Lower lobe of right lung (tissue), 2 donors: ENCODE measurements at regions not wholly inside any gene's neighbourhood (a gene's known extent, or its start where the extent isn't known, plus 50 kb on each side); places are given as distances from the start of the nearest gene placed in this dataset.

Experiments
- ATAC-seq, 2 donors: fragments of 200-7000 bp; cut with Tn5 transposase; one replicate each; pipeline ENCODE4 v1.9.1; 2020 to 2022; ENCODE audit warnings: mild to moderate bottlenecking in 2 of 2, moderate library complexity in 2 of 2
- DNase-seq: peaks from one replicate; pipeline ENCODE4 v3.0.0-alpha.2; 2020
- H3K27ac ChIP-seq: fragments of 200-600 bp; one replicate; pipeline ENCODE4 v1.8.0; 2022
- H3K27me3 ChIP-seq: fragments of 200-600 bp; one replicate; pipeline ENCODE4 v1.8.0; 2022; ENCODE audit warnings: low read depth
- H3K36me3 ChIP-seq: fragments of 200-600 bp; one replicate; pipeline ENCODE4 v1.8.0; 2022; ENCODE audit warnings: mild to moderate bottlenecking
- H3K4me1 ChIP-seq: fragments of 200-600 bp; one replicate; pipeline ENCODE4 v1.8.0; 2022
- H3K4me3 ChIP-seq: fragments of 200-600 bp; one replicate; pipeline ENCODE4 v1.8.0; 2022; ENCODE audit warnings: mild to moderate bottlenecking
- H3K9me3 ChIP-seq: fragments of 200-600 bp; one replicate; pipeline ENCODE4 v1.8.0; 2022
- intact Hi-C: fragments of 100-400 bp; cut with DNase I; formaldehyde crosslinking; loops from one replicate; pipeline ENCODE4 v1.11.0; 2022
- TF ChIP-seq, protein P1 (sequence below): fragments of 200-600 bp; IDR thresholded peaks from one replicate; pipeline ENCODE4 v1.8.0; 2022; ENCODE audit warnings: antibody characterized with exemption, mild to moderate bottlenecking
- donor health status: DM: no; HTN: yes; CAD: no; lungs with severe emphysema.

GRCh38 chr13:110989331-110989730, 74.5 kb upstream of the ANKRD10 start:
- no peak for ATAC-seq
- no peaks in the 10 kb centered on the region for H3K4me1 ChIP-seq

GRCh38 chr13:110985541-110985940, 70.7 kb upstream of the ANKRD10 start:
- TF ChIP-seq, protein P1, sequence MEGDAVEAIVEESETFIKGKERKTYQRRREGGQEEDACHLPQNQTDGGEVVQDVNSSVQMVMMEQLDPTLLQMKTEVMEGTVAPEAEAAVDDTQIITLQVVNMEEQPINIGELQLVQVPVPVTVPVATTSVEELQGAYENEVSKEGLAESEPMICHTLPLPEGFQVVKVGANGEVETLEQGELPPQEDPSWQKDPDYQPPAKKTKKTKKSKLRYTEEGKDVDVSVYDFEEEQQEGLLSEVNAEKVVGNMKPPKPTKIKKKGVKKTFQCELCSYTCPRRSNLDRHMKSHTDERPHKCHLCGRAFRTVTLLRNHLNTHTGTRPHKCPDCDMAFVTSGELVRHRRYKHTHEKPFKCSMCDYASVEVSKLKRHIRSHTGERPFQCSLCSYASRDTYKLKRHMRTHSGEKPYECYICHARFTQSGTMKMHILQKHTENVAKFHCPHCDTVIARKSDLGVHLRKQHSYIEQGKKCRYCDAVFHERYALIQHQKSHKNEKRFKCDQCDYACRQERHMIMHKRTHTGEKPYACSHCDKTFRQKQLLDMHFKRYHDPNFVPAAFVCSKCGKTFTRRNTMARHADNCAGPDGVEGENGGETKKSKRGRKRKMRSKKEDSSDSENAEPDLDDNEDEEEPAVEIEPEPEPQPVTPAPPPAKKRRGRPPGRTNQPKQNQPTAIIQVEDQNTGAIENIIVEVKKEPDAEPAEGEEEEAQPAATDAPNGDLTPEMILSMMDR = no peak

More at GRCh38 chr13:110989331-110989730, 74.5 kb upstream of the ANKRD10 start:
- Histone ChIP-seq H3K9me3 (no peaks in the 10 kb centered on the region), H3K36me3 (no peaks in the 10 kb centered on the region), H3K27me3 (no peaks in the 10 kb centered on the region), H3K27ac (no peak overlapping the region), H3K4me3 (no peak overlapping the region)
- no peak for DNase-seq
- TF ChIP-seq, protein P1 = no peak
- intact Hi-C loops = no loop called here

GRCh38 chr13:110984798-110985197, 69.9 kb upstream of the ANKRD10 start:
- H3K27ac ChIP-seq = no peak overlapping the region
- intact Hi-C loops = no loop called here

More at GRCh38 chr13:110985541-110985940, 70.7 kb upstream of the ANKRD10 start:
- H3K9me3 ChIP-seq = no peaks in the 10 kb centered on the region
- no peaks in the 10 kb centered on the region for H3K36me3 ChIP-seq
- DNase-seq (no peak), ATAC-seq (no peak)
- no peaks in the 10 kb centered on the region for H3K27me3 ChIP-seq
- peaks cover 7% of the 10 kb centered on the region for H3K4me1 ChIP-seq
- no peak overlapping the region for H3K27ac ChIP-seq
- no peak overlapping the region for H3K4me3 ChIP-seq
- intact Hi-C loops = no loop called here

DNA sequence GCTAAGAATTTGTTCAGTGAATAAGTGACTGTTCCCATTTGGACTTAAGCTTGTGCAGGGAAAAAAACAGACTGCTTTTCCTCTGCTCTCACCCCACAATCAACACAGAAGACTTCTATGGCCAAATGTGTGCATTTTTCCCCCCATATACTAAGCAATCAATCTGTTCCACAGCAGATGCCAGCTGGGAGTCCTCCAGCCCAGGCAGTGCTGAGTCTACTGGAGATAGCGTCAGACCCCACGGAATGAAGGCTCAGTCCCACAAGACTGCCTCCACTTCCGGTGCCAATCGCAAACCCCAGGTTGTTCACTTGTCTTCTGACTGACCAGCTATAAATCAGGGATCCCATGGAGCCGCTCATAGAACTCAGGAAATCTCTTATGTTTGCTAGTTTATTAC, 69.5 kb upstream of the ANKRD10 start:
- Histone ChIP-seq H3K4me3 (no peak overlapping the region), H3K4me1 (peaks cover 7% of the 10 kb centered on the region), H3K9me3 (no peaks in the 10 kb centered on the region), H3K36me3 (no peaks in the 10 kb centered on the region), H3K27me3 (no peaks in the 10 kb centered on the region), H3K27ac (no peak overlapping the region)
- intact Hi-C loops = no loop called here
- TF ChIP-seq, protein P1 = no peak
- ATAC-seq (no peak), DNase-seq (no peak)

More at GRCh38 chr13:110984798-110985197, 69.9 kb upstream of the ANKRD10 start:
- ATAC-seq (no peak), DNase-seq (no peak)
- no peak overlapping the region for H3K4me3 ChIP-seq
- peaks cover 7% of the 10 kb centered on the region for H3K4me1 ChIP-seq
- H3K9me3 ChIP-seq = no peaks in the 10 kb centered on the region
- TF ChIP-seq, protein P1 = no peak
- H3K36me3 ChIP-seq = no peaks in the 10 kb centered on the region
- no peaks in the 10 kb centered on the region for H3K27me3 ChIP-seq

DNA sequence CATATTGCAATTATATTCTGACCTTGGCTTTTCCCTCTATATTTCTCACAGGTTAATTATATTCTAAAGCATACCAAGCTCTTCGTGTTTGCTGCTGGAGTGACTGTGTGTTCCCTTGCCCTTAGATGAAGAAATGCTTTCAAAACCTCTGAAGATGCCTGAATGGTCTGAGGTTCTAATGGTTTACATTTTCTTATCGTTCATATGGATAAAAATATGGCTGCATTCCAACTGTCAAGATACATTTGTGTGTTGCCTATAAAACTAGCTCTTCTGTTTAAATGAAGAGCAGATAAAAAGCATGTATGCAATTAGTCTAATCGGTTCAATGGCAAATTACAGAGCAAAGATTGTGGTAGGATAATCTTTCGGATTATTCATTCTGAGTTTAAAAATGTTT, 68.4 kb upstream of the ANKRD10 start:
- Histone ChIP-seq H3K27me3 (no peaks in the 10 kb centered on the region), H3K4me1 (peaks cover 7% of the 10 kb centered on the region), H3K27ac (no peak overlapping the region), H3K9me3 (no peaks in the 10 kb centered on the region), H3K4me3 (no peak overlapping the region), H3K36me3 (no peaks in the 10 kb centered on the region)
- ATAC-seq (no peak), DNase-seq (no peak)
- TF ChIP-seq, protein P1 = no peak
- intact Hi-C loops = no loop called here

DNA sequence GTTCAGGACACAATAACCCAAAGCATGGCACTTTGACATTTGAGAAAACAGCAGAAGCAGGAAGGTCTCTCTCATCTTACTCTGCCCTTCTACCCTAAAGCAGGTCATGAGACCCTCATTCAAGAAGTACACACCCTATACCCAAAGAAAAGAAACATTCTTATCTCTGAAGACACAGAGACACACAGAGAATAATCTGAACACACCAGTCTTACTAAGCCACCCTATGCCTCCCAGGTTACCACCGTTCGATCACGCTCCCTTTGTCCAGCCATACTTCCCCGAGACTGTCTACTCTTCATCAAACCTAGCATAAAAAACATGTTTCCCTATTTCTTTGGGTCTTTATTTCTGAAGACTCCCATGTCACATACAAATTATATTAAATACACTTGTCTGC, 66.5 kb upstream of the ANKRD10 start:
- intact Hi-C loops = no loop called here
- Histone ChIP-seq H3K9me3 (no peaks in the 10 kb centered on the region), H3K4me1 (peaks cover 7% of the 10 kb centered on the region), H3K4me3 (no peak overlapping the region), H3K27me3 (no peaks in the 10 kb centered on the region), H3K27ac (no peak overlapping the region), H3K36me3 (no peaks in the 10 kb centered on the region)
- DNase-seq (no peak), ATAC-seq (no peak)
- TF ChIP-seq, protein P1 = no peak
